ENCODE measurements at regions not wholly inside any gene's neighbourhood (a gene's known extent, or its start where the extent isn't known, plus 50 kb on each side); places are given as distances from the start of the nearest gene placed in this dataset.
"Not testable (repeated sequence)": the region's sequence is repeated elsewhere in the genome, so short reads cannot be mapped to it uniquely, and the experiment has no call there.

- Mint-ChIP-seq H3K4me3 (no peak overlapping the region), H3K9me3 (ENCODE audit: low read depth) (no peaks in the 10 kb centered on the region), H3K27ac (no peak overlapping the region), H3K27me3 (no peaks in the 10 kb centered on the region), H3K36me3 (no peaks in the 10 kb centered on the region), H3K4me1 (ENCODE audit: low read depth) (no peaks in the 10 kb centered on the region)
Measured at GRCh38 chr18:66971960-66972359, 368.1 kb upstream of the CDH19 start.

- H3K27me3 Mint-ChIP-seq: no peaks in the 10 kb centered on the region
- no peaks in the 10 kb centered on the region for H3K9me3 Mint-ChIP-seq (ENCODE audit: low read depth)
- no peak overlapping the region for H3K4me3 Mint-ChIP-seq
Measured at GRCh38 chr18:66966171-66966570, 362.3 kb upstream of the CDH19 start.

GRCh38 chr18:66958309-66958708 is 354.4 kb upstream of the CDH19 start:
- Mint-ChIP-seq H3K27me3 (no peaks in the 10 kb centered on the region), H3K27ac (no peak overlapping the region)

More at GRCh38 chr18:66966171-66966570, 362.3 kb upstream of the CDH19 start:
- no peaks in the 10 kb centered on the region for H3K4me1 Mint-ChIP-seq (ENCODE audit: low read depth)
- H3K27ac Mint-ChIP-seq: no peak overlapping the region
- no peaks in the 10 kb centered on the region for H3K36me3 Mint-ChIP-seq

GRCh38 chr18:66951750-66952149 is 347.9 kb upstream of the CDH19 start:
- no peaks in the 10 kb centered on the region for H3K36me3 Mint-ChIP-seq
- no peak overlapping the region for H3K27ac Mint-ChIP-seq
- H3K4me1 Mint-ChIP-seq (ENCODE audit: low read depth): no peaks in the 10 kb centered on the region
- no peaks in the 10 kb centered on the region for H3K9me3 Mint-ChIP-seq (ENCODE audit: low read depth)
- no peak overlapping the region for H3K4me3 Mint-ChIP-seq
- H3K27me3 Mint-ChIP-seq: no peaks in the 10 kb centered on the region

More at GRCh38 chr18:66958309-66958708, 354.4 kb upstream of the CDH19 start:
- Mint-ChIP-seq H3K4me1 (ENCODE audit: low read depth) (no peaks in the 10 kb centered on the region), H3K36me3 (no peaks in the 10 kb centered on the region), H3K9me3 (ENCODE audit: low read depth) (no peaks in the 10 kb centered on the region), H3K4me3 (no peak overlapping the region)

GRCh38 chr18:66949419-66949818 is 345.5 kb upstream of the CDH19 start:
- H3K9me3 Mint-ChIP-seq (ENCODE audit: low read depth): no peaks in the 10 kb centered on the region
- no peaks in the 10 kb centered on the region for H3K36me3 Mint-ChIP-seq
- H3K4me3 Mint-ChIP-seq: no peak overlapping the region
- H3K27me3 Mint-ChIP-seq: no peaks in the 10 kb centered on the region
- H3K27ac Mint-ChIP-seq: no peak overlapping the region
- H3K4me1 Mint-ChIP-seq (ENCODE audit: low read depth): no peaks in the 10 kb centered on the region

GRCh38 chr18:66937546-66937945 is 333.7 kb upstream of the CDH19 start:
- no peaks in the 10 kb centered on the region for H3K36me3 Mint-ChIP-seq
- H3K4me1 Mint-ChIP-seq (ENCODE audit: low read depth): no peaks in the 10 kb centered on the region
- H3K4me3 Mint-ChIP-seq: no peak overlapping the region
- H3K9me3 Mint-ChIP-seq (ENCODE audit: low read depth): peaks cover 7% of the 10 kb centered on the region
- H3K27me3 Mint-ChIP-seq: no peaks in the 10 kb centered on the region
- no peak overlapping the region for H3K27ac Mint-ChIP-seq

- no peak overlapping the region for H3K4me3 Mint-ChIP-seq
Measured at GRCh38 chr18:66931010-66931409, 327.1 kb upstream of the CDH19 start.

GRCh38 chr18:66916834-66917233 is 312.9 kb upstream of the CDH19 start:
- no peaks in the 10 kb centered on the region for H3K9me3 Mint-ChIP-seq (ENCODE audit: low read depth)
- H3K27me3 Mint-ChIP-seq: no peaks in the 10 kb centered on the region
- H3K27ac Mint-ChIP-seq: no peak overlapping the region
- no peaks in the 10 kb centered on the region for H3K4me1 Mint-ChIP-seq (ENCODE audit: low read depth)
- H3K36me3 Mint-ChIP-seq: no peaks in the 10 kb centered on the region
- no peak overlapping the region for H3K4me3 Mint-ChIP-seq

More at GRCh38 chr18:66931010-66931409, 327.1 kb upstream of the CDH19 start:
- Mint-ChIP-seq H3K27ac (no peak overlapping the region), H3K36me3 (no peaks in the 10 kb centered on the region), H3K4me1 (ENCODE audit: low read depth) (no peaks in the 10 kb centered on the region), H3K9me3 (ENCODE audit: low read depth) (peaks cover 4% of the 10 kb centered on the region), H3K27me3 (no peaks in the 10 kb centered on the region)

GRCh38 chr18:66900837-66901236 is 296.9 kb upstream of the CDH19 start:
- Mint-ChIP-seq H3K36me3 (no peaks in the 10 kb centered on the region), H3K4me1 (ENCODE audit: low read depth) (no peaks in the 10 kb centered on the region), H3K9me3 (ENCODE audit: low read depth) (peaks cover 5% of the 10 kb centered on the region), H3K27me3 (no peaks in the 10 kb centered on the region), H3K27ac (no peak overlapping the region), H3K4me3 (no peak overlapping the region)

- no peak overlapping the region for H3K27ac Mint-ChIP-seq
- H3K9me3 Mint-ChIP-seq (ENCODE audit: low read depth): no peaks in the 10 kb centered on the region
- H3K36me3 Mint-ChIP-seq: no peaks in the 10 kb centered on the region
- no peaks in the 10 kb centered on the region for H3K4me1 Mint-ChIP-seq (ENCODE audit: low read depth)
- no peak overlapping the region for H3K4me3 Mint-ChIP-seq
- H3K27me3 Mint-ChIP-seq: no peaks in the 10 kb centered on the region
Measured at GRCh38 chr18:66895631-66896030, 291.7 kb upstream of the CDH19 start.

GRCh38 chr18:66894851-66895250 is 291.0 kb upstream of the CDH19 start:
- Mint-ChIP-seq H3K9me3 (ENCODE audit: low read depth) (no peaks in the 10 kb centered on the region), H3K27ac (no peak overlapping the region)

GRCh38 chr18:66892388-66892787 is 288.5 kb upstream of the CDH19 start:
- not testable (repeated sequence) for H3K9me3 Mint-ChIP-seq (ENCODE audit: low read depth); H3K4me1 Mint-ChIP-seq (ENCODE audit: low read depth); H3K27me3 Mint-ChIP-seq; H3K4me3 Mint-ChIP-seq; H3K27ac Mint-ChIP-seq; H3K36me3 Mint-ChIP-seq

More at GRCh38 chr18:66894851-66895250, 291.0 kb upstream of the CDH19 start:
- no peaks in the 10 kb centered on the region for H3K27me3 Mint-ChIP-seq
- H3K4me3 Mint-ChIP-seq: no peak overlapping the region
- H3K36me3 Mint-ChIP-seq: no peaks in the 10 kb centered on the region
- no peaks in the 10 kb centered on the region for H3K4me1 Mint-ChIP-seq (ENCODE audit: low read depth)

- H3K36me3 Mint-ChIP-seq: no peaks in the 10 kb centered on the region
- no peaks in the 10 kb centered on the region for H3K9me3 Mint-ChIP-seq (ENCODE audit: low read depth)
- H3K4me1 Mint-ChIP-seq (ENCODE audit: low read depth): no peaks in the 10 kb centered on the region
- H3K27ac Mint-ChIP-seq: no peak overlapping the region
- H3K27me3 Mint-ChIP-seq: no peaks in the 10 kb centered on the region
- H3K4me3 Mint-ChIP-seq: no peak overlapping the region
Measured at GRCh38 chr18:66874812-66875474, 271.1 kb upstream of the CDH19 start.

- no peak overlapping the region for H3K27ac Mint-ChIP-seq
- H3K4me1 Mint-ChIP-seq (ENCODE audit: low read depth): no peaks in the 10 kb centered on the region
- no peaks in the 10 kb centered on the region for H3K27me3 Mint-ChIP-seq
- no peak overlapping the region for H3K4me3 Mint-ChIP-seq
- H3K36me3 Mint-ChIP-seq: no peaks in the 10 kb centered on the region
- no peaks in the 10 kb centered on the region for H3K9me3 Mint-ChIP-seq (ENCODE audit: low read depth)
Measured at GRCh38 chr18:66874375-66874774, 270.5 kb upstream of the CDH19 start.

GRCh38 chr18:66873899-66874298 is 270.0 kb upstream of the CDH19 start:
- no peak overlapping the region for H3K27ac Mint-ChIP-seq
- no peak overlapping the region for H3K4me3 Mint-ChIP-seq
- H3K27me3 Mint-ChIP-seq: no peaks in the 10 kb centered on the region
- no peaks in the 10 kb centered on the region for H3K36me3 Mint-ChIP-seq
- H3K4me1 Mint-ChIP-seq (ENCODE audit: low read depth): no peaks in the 10 kb centered on the region
- no peaks in the 10 kb centered on the region for H3K9me3 Mint-ChIP-seq (ENCODE audit: low read depth)

- Mint-ChIP-seq H3K4me3 (no peak overlapping the region), H3K27ac (no peak overlapping the region), H3K9me3 (ENCODE audit: low read depth) (no peaks in the 10 kb centered on the region), H3K27me3 (no peaks in the 10 kb centered on the region), H3K36me3 (no peaks in the 10 kb centered on the region), H3K4me1 (ENCODE audit: low read depth) (no peaks in the 10 kb centered on the region)
Measured at GRCh38 chr18:66872277-66872676, 268.4 kb upstream of the CDH19 start.
